Renal pelvis (tissue), 1 donor: ENCODE measurements at regions not wholly inside any gene's neighbourhood (a gene's known extent, or its start where the extent isn't known, plus 50 kb on each side); places are given as distances from the start of the nearest gene placed in this dataset.
A peak's percentile ranks its signal among the peaks of the same experiment; 100 is the strongest.
"Not testable (repeated sequence)": the region's sequence is repeated elsewhere in the genome, so short reads cannot be mapped to it uniquely, and the experiment has no call there.

Experiments used
- DNase-seq: peaks from one replicate; pipeline ENCODE4 v3.0.0-alpha.2; 2013

DNA sequence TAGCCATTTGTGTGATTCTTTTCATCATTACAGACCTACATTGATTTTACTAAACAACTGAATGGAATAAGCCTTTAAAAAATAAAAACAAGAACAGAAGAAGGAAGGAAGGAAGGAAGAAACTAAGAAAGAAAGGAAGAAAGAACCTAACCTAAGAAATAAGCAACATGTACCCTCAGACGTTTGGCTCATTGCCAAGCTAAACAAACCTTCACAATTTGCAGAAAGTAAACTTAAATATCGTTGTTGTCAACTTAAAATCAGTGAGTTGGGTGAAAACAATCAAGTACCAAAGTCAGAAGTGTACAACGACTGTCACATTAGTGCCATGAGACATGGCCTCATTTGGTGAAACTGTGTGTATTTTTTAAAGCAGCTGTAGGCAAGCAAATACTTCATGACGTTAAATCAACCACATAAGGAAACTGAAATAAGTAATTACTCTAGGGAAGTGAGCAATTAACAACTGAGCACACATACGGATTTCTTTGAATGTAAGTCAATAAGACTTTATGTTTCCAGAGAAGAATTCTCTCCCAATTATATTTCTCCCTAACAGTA lies 313.1 kb upstream of the TMPRSS15 start:
- DNase-seq: peak; percentile 5

DNA sequence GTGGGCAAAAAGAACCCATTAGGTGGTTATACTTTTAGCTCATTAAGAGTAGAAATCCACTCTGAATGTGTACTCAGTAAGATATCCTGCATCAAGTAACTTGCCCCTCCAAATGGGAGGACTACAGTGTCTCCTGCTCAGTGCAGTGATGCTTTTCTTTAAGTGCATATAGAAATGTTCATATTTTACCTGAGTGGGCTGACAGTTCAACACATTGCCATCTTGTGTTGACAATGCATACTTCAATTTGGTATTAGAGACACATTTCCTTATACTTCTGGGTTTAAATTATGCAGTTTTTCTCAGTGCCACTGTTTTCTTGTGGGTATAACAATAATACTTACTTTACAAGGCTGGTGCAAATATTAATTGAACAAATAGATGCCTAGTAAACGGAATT lies 318.6 kb upstream of the TMPRSS15 start:
- DNase-seq: no peak

DNA sequence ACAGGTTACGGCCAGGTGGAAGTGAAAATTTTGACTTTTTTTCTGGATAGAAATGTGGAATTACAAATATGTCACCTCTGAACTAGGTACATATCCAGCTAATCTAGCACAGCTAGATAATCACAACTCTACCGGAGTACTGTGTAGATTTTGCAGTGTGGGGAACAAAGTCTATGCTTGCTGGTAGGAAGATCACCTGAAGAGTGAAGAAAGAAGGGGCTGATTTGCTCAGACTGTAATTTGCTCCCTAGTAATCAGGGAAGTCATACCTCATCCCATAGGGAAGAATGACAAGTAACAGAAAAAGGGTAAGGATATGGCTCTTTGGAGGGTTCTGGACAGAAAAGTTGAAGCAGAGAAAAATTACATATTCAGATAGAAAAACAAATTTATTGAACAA lies 319.6 kb upstream of the TMPRSS15 start:
- DNase-seq: no peak

DNA sequence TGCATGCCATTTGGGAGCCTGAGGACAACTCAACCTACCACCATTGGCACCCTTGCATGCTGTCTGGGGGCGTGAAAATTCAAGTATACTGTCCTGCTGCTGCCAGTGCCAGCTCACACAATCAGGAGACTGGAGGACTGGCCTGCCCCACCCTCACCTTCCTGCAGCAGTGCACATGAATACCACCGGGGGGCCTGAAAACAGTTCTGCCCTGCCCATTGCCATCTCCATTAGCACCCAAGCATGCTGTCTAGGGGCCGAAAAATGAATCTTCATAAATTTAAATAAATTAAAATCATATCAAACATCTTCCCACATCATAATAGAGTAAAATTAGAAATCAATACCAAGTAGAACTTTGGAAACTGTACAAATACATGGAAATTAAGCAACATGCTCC lies 322.1 kb upstream of the TMPRSS15 start:
- no peak for DNase-seq

DNA sequence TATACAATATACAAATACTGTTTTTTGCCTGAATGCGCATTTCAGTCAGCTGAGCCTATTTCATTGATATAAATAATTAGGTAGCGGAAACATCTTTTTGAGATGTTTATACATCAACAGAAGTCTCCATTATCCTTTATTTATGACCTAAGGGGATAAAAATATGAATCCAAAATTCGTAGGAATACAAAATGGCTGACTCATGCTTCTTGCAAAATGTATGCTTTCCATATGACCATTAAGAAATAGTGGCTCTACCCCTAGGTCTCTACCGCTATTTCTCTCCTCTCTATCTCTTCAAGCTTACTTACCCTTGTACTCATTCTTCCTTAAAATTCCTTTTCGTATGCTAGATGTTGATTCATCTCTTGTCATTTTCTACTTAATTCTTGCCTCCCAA lies 338.4 kb upstream of the TMPRSS15 start:
- no peak for DNase-seq

DNA sequence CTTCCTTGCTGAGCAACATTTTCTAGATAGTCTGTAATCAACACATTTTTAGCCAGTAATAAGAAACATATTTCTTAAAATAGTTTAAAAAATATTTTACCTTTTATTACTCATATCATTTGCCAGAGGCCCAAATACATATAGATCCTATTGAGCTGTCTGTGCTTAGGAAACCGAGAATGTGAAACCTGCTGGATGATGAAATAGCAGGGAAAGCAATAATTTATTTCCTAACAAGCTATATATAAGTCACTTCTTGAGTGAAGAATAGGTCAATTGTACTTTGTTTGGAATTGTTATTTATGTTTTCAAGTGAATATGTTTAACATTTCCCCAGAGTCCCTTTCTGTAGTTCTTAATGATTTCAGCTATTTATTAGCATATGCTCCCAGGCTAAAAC lies 339.9 kb upstream of the TMPRSS15 start:
- DNase-seq: no peak

DNA sequence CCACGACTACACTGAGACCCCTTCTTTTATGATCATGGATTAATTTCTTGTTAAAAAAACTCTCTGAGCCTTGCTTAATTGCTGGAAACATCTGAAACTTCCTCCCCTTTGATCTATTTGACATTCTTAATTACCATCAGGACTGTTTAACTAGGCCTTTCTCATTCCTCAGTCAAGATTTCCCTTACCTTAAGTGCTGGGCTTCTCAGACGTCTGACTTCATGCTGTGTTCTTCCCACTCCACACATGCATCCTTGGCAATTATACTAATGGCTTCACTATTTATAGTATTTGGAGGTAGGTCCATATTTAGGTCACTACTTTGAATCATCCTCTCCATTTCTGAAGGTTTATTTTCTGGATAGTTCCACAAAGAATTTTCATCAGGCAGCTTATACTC lies 341.3 kb upstream of the TMPRSS15 start:
- DNase-seq: no peak

DNA sequence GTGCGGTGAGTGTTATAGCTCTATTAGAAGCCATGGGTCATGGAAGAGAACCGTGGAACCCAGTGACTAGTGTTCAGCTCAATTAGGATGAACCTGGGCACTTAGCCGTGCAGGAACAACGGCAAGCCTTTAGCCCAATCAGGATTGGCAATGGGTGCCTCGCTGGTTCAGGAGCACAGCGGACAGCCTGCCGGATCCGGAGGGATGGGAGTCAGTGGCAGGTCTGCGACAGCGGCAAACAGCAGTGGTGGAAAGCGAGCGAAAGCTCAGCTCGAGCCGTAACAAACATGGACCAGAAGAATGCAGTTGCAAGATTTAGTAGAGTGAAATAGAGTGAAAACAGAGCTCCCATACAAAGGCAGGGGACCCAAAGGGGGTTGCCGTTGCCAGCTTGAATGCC lies 349.3 kb upstream of the TMPRSS15 start:
- not testable (repeated sequence) for DNase-seq

DNA sequence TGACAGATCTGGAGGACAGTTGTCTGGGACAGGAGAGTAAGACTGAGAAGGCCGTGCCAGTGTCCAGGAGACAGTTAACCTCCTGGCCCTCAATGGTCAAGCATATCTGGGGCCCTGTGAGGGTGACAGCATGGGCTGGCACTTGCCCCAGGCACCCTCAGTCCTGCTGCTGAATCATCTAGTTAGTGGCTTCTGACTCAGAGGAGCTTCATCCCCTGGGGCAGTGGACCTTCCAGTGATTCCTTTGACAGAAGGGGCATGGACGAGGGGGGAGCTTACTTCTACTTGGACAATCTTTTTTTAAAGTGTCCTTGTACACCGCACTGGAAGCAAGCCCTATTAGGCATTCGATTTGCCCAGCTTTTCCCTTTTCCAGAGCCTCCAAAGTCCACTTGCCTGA lies 352.7 kb upstream of the TMPRSS15 start:
- DNase-seq: not testable (repeated sequence)

DNA sequence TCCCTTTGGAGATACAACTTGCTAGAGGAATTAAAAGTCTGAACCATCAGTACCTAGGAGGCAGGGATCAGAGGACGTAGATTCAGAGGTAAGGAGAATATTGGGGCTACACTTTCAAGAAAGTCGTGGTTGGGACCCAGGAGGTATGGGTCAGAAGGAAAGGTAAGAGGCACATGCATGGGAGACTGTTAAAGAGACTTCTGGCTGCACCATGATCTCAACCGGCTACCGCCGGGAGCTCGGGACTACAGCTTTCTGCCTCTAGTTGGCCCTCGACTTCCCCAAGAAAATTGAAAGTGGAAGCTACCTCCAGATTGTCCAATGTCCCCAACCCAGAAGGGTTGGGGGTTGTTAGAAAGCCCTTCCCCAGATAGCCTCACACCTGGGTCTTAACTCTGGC lies 355.7 kb upstream of the TMPRSS15 start:
- no peak for DNase-seq

DNA sequence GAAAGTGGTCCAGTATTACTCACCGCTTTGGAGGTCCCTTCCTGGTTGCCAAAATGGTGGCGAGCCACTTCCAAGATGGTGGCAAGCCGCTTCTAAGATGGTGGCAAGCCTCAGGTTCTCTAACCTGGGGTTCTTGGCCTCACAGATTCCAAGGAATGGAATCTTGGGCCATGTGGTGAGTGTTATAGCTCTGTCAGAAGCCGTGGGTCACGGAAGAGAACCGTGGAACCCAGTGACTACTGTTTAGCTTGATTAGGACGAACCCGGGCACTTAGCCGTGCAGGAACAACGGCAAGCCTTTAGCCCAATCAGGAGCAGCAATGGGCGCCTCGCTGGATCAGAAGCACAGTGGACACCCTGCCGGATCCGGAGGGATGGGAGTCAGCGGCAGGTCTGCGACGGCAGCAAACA lies 356.2 kb upstream of the TMPRSS15 start:
- DNase-seq: no peak

DNA sequence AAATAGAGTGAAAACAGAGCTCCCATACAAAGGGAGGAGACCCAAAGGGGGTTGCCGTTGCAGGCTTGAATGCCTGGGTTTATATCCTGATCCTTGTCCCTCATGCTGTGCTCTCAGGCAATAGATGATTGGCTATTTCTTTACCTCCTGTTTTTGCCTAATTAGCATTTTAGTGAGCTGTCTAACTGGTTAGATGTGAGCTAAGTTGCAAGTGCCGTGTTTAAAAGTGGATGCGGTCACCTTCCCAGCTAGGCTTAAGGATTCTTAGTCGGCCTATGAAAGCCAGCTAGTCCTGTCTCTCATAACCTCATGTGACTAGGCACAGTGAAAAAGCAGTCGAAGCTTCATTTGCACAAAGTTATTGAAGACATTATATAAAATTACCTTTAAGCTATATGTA lies 356.7 kb upstream of the TMPRSS15 start:
- DNase-seq: no peak

DNA sequence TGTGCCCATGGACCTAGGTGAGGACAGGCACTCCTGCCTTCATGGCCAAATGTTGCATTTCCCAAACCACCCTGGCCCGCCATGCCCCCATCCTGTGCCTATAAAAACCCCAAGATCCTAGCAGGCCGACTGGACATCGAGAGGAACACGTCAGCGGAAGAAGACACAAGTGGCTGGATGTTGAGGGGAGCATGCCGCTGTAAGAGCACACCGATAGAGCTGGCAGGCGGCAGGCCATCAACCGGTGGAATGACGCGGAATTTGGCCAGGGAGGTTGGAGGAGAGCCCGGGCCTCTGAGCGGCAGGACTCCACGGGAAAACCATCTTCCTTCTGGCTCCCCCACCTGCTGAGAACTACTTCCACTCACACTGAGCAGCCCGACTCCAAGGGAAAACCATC lies 361.1 kb upstream of the TMPRSS15 start:
- DNase-seq: no peak

DNA sequence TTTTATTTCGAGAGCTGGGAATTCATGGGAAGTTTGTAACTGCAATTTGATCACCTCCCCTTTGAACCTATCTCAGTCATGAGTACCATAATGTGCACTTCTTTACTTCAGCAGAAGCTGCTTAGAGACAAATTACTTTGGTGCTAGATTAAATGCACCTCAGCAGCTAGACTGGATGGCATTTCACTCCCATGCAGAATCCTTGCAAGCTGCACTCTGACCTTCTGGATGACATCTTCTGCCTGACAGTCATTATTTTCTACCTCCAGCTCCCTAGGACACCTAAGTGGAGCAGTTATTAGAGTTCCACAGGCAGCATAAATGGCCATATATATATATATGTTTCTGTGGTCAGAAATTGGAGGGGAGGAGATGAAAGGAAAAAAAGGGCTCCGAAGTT lies 366.0 kb upstream of the TMPRSS15 start:
- no peak for DNase-seq

DNA sequence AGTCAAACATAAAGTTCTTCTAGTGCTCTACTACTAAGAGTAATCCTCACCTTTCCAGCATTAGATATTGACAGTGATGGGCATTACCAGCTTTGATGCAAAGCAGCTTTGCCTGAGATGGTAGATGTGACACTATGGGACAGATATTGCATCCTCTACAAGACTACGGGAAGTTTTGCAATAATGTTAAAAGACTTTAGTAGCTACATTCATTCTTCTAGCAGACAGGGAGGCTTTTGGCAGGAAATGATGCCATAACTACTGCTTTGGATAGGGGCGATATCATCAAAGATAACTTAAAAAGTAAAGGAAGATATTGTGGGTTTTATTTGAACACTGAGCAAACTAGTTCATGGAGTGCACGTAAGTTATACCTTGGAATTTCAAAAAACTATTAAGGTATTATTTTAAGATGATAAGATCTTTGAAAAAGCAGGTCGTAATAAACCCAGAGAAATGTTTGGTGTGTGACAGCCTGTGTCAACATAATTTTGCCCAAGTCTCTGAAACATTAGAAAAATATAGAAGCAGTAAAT lies 368.3 kb upstream of the TMPRSS15 start:
- no peak for DNase-seq

DNA sequence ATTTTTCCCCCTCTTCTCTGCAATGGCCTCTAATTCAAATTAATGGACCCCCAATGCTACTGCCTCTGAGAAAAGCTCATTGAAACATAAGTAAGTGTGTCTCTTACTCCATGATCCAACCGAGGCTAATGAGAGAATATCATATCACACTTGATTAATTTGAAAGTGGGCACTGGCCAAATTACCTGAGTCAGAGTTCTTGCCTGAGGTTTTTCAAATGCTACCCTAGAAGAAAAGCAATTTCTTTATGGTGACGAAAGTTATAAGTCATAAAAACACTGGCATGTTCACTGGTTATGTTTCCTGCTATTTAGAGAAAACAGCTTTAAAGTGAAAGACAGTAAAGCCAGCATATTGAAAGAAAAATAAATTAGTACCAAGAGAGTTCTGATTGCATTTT lies 368.8 kb upstream of the TMPRSS15 start:
- DNase-seq: no peak

DNA sequence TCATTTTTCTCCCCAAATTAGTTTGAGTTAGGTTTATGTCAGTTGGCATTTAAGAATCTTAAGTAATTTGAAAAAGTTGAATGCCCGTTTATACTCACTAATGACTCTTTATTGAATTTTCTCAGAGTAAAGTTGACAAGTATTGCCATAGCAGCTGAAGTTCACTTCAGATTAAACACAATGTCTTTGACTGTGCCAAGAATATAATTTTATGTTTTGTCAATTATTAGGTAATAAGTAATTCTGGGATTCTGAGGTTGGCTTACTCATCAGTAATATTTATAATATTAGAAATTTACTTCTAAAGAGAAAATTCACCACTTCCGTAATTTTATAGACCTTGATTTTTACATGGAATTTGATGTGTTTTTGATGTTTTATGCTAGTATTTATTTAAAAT lies 369.3 kb upstream of the TMPRSS15 start:
- no peak for DNase-seq

DNA sequence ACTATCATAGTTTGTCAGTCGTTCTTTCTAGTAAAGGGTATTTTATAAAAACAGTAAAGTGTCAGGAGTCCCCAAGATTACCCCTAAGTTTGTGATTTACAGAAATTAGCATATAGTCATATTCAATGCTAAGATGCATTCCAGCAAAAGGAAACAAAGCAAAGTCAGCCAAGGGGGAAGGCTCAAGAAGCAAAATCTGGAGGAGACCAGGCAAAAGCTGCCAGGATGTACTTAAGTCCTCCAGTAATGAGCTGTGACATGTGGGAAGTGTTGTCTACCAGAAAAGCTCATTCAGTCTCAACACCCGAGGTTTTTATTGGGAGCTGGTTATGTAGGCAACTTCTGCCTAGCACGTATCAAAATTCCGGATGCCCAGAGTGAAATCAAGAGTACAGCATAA lies 373.4 kb upstream of the TMPRSS15 start:
- DNase-seq: no peak

DNA sequence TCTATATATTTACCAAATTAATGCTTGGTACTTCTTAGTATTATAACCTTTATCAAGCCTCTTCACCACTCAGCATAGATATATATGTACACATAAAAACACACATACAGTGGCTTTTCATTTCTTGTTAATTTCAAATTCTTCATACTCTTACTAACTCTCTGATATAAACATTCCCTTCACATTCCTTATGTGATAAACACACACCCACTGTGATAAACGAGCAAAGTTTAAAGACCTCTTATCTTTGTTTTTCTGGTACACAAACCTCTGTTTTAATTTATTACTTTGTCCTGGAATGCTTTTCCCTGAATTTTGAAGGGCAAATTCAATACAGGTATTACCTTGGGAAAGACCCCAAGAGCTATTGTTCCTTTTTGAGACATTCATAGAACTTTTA lies 379.1 kb upstream of the TMPRSS15 start:
- DNase-seq: no peak

DNA sequence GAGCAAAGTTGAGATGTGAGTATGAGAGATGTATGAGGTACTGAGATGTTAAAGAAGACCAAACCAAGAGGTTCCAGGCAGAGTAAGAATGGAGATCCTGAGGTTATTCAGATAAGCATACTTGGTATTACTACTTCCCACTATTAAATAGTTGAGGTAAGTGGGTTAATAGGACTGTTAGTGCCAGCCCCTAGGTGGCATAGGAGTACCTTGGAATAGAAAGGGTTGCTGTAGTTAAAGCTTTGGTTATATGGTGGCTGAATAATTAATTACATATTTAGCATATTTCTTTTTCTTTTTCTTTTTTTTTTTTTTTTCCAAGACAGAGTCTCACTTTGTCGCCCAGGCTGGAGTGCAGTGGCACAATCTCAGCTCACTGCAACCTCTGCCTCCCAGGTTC lies 397.9 kb upstream of the TMPRSS15 start:
- DNase-seq: no peak

DNA sequence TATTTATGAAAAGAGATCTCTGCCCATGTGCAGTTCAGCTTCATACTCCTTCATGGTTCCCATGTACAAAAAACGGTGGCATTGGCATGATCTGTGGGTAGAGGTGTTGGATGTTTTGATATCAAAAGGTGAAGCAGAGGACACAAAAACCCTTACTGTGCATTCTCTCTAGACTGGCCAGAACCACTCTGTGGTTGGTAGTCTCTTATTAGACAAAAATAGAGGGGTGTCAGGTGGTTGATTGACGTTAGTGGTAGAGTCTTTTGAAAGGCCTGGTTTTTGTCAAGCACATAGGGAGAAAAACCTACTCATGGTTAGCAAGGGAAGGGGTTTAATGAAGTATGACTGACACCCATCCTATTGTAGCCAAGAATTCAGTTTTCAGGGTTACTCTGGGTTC lies 400.0 kb upstream of the TMPRSS15 start:
- no peak for DNase-seq

DNA sequence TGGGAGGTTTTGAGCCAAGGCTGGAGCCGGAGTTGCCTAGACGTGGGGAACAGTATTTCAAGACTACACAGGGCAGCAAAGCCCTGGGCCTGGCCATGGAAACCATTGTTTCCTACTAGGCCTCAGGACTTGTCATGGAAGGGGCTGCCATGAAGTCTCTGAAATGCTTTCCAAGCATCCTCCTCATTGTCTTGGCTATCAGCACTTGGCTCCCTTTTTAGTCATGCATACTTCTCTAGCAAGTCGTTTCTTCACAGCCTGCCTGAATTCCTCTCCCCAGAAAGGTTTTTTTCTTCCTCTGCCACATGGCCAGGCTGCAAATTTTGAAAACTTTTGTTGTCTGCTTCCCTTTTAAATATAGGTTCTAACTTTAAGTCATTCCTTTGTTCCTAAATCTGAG lies 406.6 kb upstream of the TMPRSS15 start:
- DNase-seq: no peak

DNA sequence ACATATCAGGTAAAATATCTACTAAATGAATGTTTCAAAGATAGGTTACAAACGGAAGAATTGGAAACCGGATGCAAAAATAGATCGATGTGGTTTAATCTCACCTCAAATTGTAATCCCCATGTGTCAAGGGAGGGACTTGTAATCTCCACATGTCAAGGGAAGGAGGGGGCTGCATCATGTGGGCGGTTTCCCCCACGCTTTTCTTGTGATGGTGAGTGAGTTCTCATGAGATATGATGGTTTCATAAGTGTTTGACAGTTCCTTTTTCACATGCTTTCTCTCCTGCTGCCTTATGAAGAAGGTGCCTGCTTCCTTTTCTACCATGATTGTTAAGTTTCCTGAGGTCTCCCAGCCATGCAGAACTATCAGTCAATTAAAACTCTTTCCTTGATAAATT lies 408.7 kb upstream of the TMPRSS15 start:
- no peak for DNase-seq

DNA sequence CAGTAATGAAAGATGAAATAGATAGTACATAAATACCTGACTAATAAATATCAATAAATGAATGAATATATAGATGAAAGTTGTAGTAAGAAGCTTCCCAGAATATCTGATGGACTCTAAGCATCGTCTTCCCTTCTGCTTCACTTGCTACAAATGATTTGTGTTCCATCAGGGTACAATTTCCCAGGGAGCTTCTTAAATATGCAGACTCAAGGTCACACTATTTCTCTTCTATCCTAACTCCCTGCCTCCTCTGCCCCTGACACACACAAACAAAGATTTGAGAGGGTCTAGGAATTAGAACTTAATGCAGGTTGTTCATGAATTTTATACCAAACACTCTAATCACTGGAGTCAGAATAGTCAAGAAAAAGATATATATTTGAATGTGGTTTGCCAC lies 415.9 kb upstream of the TMPRSS15 start:
- DNase-seq: no peak

DNA sequence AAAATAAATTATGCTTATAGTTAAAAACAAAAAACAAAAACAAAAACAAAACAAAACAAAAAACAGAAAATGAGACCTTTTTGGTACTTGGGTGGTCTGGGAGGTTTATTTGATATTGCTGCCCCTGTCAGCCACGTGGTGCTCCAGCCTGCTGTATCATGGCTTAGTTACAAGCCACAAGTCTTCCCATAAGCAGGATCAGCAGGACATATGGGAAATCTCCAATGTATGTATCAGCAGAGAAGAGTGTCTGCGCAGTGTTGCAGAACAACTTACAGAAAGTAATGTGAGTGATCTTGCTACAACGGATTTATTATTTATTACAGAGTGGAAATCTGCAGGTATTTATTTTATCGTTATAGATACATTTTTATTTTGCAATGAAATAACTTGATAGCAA lies 423.0 kb upstream of the TMPRSS15 start:
- no peak for DNase-seq
